ENCODE measurements at regions not wholly inside any gene's neighbourhood (a gene's known extent, or its start where the extent isn't known, plus 50 kb on each side); places are given as distances from the start of the nearest gene placed in this dataset.

DNA sequence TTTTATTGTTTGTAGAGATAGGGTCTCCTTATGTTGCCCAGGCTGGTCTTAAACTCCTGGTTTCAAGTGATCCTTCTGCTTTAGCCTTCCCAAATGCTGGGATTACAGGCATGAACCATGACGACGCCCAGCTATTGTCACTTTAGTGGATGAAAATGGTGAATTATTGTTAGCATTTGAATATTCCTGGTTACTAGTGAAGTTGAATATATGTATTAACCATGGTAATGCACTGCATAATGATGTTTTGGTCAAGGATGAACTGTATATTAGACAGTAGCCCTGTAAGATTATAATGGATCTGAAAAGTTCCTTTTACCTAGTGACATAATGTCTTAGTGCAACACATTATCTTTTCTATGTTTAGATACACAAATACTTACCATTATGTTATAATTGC, 50.4 kb upstream of the KCNAB1 start:
- Histone ChIP-seq H2AFZ (ENCODE audit: low read length) (no peak overlapping the region), H3K9me3 (ENCODE audit: low read depth, low read length) (no peaks in the 10 kb centered on the region), H3K4me2 (ENCODE audit: insufficient read depth, low read length) (no peak overlapping the region), H3K4me3 (ENCODE audit: insufficient read depth, low read length) (no peak overlapping the region), H3K27me3 (ENCODE audit: insufficient read depth, low read length) (no peaks in the 10 kb centered on the region), H3K79me2 (ENCODE audit: insufficient read depth, low read length) (no peaks in the 10 kb centered on the region), H3K4me1 (ENCODE audit: insufficient read depth, low read length) (no peaks in the 10 kb centered on the region), H3K36me3 (ENCODE audit: insufficient read depth, low read length) (no peaks in the 10 kb centered on the region), H3K27ac (ENCODE audit: low read depth, low read length) (no peak overlapping the region), H4K20me1 (ENCODE audit: insufficient read depth, low read length) (no peaks in the 10 kb centered on the region)
- no peak for DNase-seq (ENCODE audit: insufficient read length, low spot score, missing footprints)
- TF ChIP-seq, protein P1, sequence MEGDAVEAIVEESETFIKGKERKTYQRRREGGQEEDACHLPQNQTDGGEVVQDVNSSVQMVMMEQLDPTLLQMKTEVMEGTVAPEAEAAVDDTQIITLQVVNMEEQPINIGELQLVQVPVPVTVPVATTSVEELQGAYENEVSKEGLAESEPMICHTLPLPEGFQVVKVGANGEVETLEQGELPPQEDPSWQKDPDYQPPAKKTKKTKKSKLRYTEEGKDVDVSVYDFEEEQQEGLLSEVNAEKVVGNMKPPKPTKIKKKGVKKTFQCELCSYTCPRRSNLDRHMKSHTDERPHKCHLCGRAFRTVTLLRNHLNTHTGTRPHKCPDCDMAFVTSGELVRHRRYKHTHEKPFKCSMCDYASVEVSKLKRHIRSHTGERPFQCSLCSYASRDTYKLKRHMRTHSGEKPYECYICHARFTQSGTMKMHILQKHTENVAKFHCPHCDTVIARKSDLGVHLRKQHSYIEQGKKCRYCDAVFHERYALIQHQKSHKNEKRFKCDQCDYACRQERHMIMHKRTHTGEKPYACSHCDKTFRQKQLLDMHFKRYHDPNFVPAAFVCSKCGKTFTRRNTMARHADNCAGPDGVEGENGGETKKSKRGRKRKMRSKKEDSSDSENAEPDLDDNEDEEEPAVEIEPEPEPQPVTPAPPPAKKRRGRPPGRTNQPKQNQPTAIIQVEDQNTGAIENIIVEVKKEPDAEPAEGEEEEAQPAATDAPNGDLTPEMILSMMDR (IDR thresholded peaks at IDR 0.05; ENCODE audit: extremely low read depth, low read depth, low read length) = no peak
